DOHH2 (cell line): ENCODE measurements at regions not wholly inside any gene's neighbourhood (a gene's known extent, or its start where the extent isn't known, plus 50 kb on each side); places are given as distances from the start of the nearest gene placed in this dataset.
"Not testable (repeated sequence)": the region's sequence is repeated elsewhere in the genome, so short reads cannot be mapped to it uniquely, and the experiment has no call there.

Experiments
- H3F3A ChIP-seq: fragments of 200-600 bp; sonication (generic), shearing (Covaris generic); 2 replicates; pipeline ENCODE4 v1.6.0; 2016; ENCODE audit warnings: antibody characterized with exemption, mild to moderate bottlenecking; ENCODE audit not compliant: control insufficient read depth, insufficient read depth
- H3K27ac ChIP-seq: fragments of 200-600 bp; sonication (generic); 2 replicates; pipeline ENCODE4 v1.5.1; 2014; ENCODE audit warnings: low read depth, mild to moderate bottlenecking, low read length, moderate library complexity
- H3K27me3 ChIP-seq: fragments of 200-600 bp; sonication (generic); 2 replicates; pipeline ENCODE4 v1.6.1; 2014; ENCODE audit warnings: mild to moderate bottlenecking, low read length, mixed read lengths; ENCODE audit not compliant: control insufficient read depth
- H3K36me3 ChIP-seq: fragments of 200-600 bp; sonication (generic); 2 replicates; pipeline ENCODE4 v1.6.1; 2014; ENCODE audit warnings: mild to moderate bottlenecking, low read length, moderate library complexity, mixed read lengths; ENCODE audit not compliant: control insufficient read depth
- H3K4me1 ChIP-seq: fragments of 200-600 bp; sonication (generic); 2 replicates; pipeline ENCODE4 v1.6.1; 2014; ENCODE audit warnings: mild to moderate bottlenecking, low read length, mixed read lengths; ENCODE audit not compliant: control insufficient read depth
- H3K4me2 ChIP-seq: fragments of 200-600 bp; sonication (generic); 2 replicates; pipeline ENCODE4 v1.6.0; 2014; ENCODE audit warnings: mild to moderate bottlenecking, low read length, moderate library complexity
- H3K4me3 ChIP-seq: fragments of 200-600 bp; sonication (generic); 2 replicates; pipeline ENCODE4 v1.5.1; 2014; ENCODE audit warnings: mild to moderate bottlenecking, low read length, mixed read lengths
- H3K79me2 ChIP-seq: fragments of 200-600 bp; sonication (generic); 2 replicates; pipeline ENCODE4 v1.6.1; 2014; ENCODE audit warnings: mild to moderate bottlenecking, low read length, mixed read lengths; ENCODE audit not compliant: control insufficient read depth
- H3K9me2 ChIP-seq: fragments of 200-600 bp; sonication (generic); replicated peaks from 2 replicates; pipeline ENCODE4 v1.6.1; 2014; ENCODE audit warnings: mild to moderate bottlenecking, low read length, mixed read lengths; ENCODE audit not compliant: control insufficient read depth
- H3K9me3 ChIP-seq: fragments of 200-600 bp; sonication (generic); 2 replicates; pipeline ENCODE4 v1.6.1; 2014; ENCODE audit warnings: antibody characterized with exemption, low read length, mixed read lengths; ENCODE audit not compliant: control insufficient read depth, insufficient read depth
- H4K20me1 ChIP-seq: fragments of 200-600 bp; sonication (generic); 2 replicates; pipeline ENCODE4 v1.6.0; 2014; ENCODE audit warnings: low read depth, mild to moderate bottlenecking, antibody characterized with exemption, low read length, moderate library complexity; ENCODE audit not compliant: control insufficient read depth, insufficient read depth
- CTCF ChIP-seq: fragments of 200-600 bp; sonication (generic); IDR thresholded peaks from one replicate; pipeline ENCODE4 v1.5.1; 2014; ENCODE audit warnings: antibody characterized with exemption, mild to moderate bottlenecking, low read depth, low read length; ENCODE audit not compliant: poor library complexity, severe bottlenecking
- EZH2phosphoT487 ChIP-seq: fragments of 200-600 bp; sonication (generic); IDR thresholded peaks from 2 replicates; pipeline ENCODE4 v1.6.1; 2017; ENCODE audit warnings: borderline replicate concordance, mild to moderate bottlenecking, antibody characterized with exemption, low read length, moderate library complexity, mixed read lengths

GRCh38 chr20:19918965-19919329, 98.2 kb upstream of the NAA20 start:
- Histone ChIP-seq H3F3A (no peaks in the 10 kb centered on the region), H4K20me1 (no peaks in the 10 kb centered on the region), H3K27ac (no peak overlapping the region), H3K4me2 (no peak overlapping the region), H3K9me3 (no peaks in the 10 kb centered on the region), H3K79me2 (no peaks in the 10 kb centered on the region), H3K9me2 (no peaks in the 10 kb centered on the region), H3K4me1 (peaks cover 15% of the 10 kb centered on the region), H3K27me3 (peaks cover 14% of the 10 kb centered on the region), H3K36me3 (no peaks in the 10 kb centered on the region), H3K4me3 (no peak overlapping the region)
- TF ChIP-seq EZH2phosphoT487 (no peak), CTCF (no peak)

- peaks cover 5% of the 10 kb centered on the region; the same call in 1 of the 2 replicates for H3K4me1 ChIP-seq
Observed at GRCh38 chr20:19920381-19921138, 96.6 kb upstream of the NAA20 start.

GRCh38 chr20:19921284-19921793, 95.8 kb upstream of the NAA20 start:
- H3K9me2 ChIP-seq = no peaks in the 10 kb centered on the region
- no peak overlapping the region for H3K4me2 ChIP-seq
- H3K27me3 ChIP-seq = no peaks in the 10 kb centered on the region
- no peaks in the 10 kb centered on the region for H4K20me1 ChIP-seq
- no peak overlapping the region for H3K27ac ChIP-seq
- no peaks in the 10 kb centered on the region for H3K36me3 ChIP-seq
- no peaks in the 10 kb centered on the region for H3K79me2 ChIP-seq
- H3K9me3 ChIP-seq = no peaks in the 10 kb centered on the region
- TF ChIP-seq CTCF (no peak), EZH2phosphoT487 (no peak)
- peaks cover 5% of the 10 kb centered on the region; the same call in 1 of the 2 replicates for H3K4me1 ChIP-seq
- no peak overlapping the region for H3K4me3 ChIP-seq
- no peaks in the 10 kb centered on the region for H3F3A ChIP-seq

More at GRCh38 chr20:19920381-19921138, 96.6 kb upstream of the NAA20 start:
- no peaks in the 10 kb centered on the region for H3K27me3 ChIP-seq
- H3K36me3 ChIP-seq = no peaks in the 10 kb centered on the region
- H3K9me3 ChIP-seq = no peaks in the 10 kb centered on the region
- no peak overlapping the region for H3K27ac ChIP-seq
- H3F3A ChIP-seq = no peaks in the 10 kb centered on the region
- no peaks in the 10 kb centered on the region for H4K20me1 ChIP-seq
- H3K9me2 ChIP-seq = no peaks in the 10 kb centered on the region
- H3K4me2 ChIP-seq = no peak overlapping the region
- no peaks in the 10 kb centered on the region for H3K79me2 ChIP-seq
- TF ChIP-seq EZH2phosphoT487 (no peak), CTCF (no peak)
- H3K4me3 ChIP-seq = no peak overlapping the region

GRCh38 chr20:19921829-19922228, 95.3 kb upstream of the NAA20 start:
- H3K27ac ChIP-seq, H3K27me3 ChIP-seq, H3K9me2 ChIP-seq, H3K9me3 ChIP-seq, H3K36me3 ChIP-seq, H3K4me2 ChIP-seq, H3K4me3 ChIP-seq, H4K20me1 ChIP-seq, H3K79me2 ChIP-seq, H3F3A ChIP-seq, H3K4me1 ChIP-seq: not testable (repeated sequence)
